ENCODE measurements at regions not wholly inside any gene's neighbourhood (a gene's known extent, or its start where the extent isn't known, plus 50 kb on each side); places are given as distances from the start of the nearest gene placed in this dataset.
"Not testable (repeated sequence)": the region's sequence is repeated elsewhere in the genome, so short reads cannot be mapped to it uniquely, and the experiment has no call there.

DNA sequence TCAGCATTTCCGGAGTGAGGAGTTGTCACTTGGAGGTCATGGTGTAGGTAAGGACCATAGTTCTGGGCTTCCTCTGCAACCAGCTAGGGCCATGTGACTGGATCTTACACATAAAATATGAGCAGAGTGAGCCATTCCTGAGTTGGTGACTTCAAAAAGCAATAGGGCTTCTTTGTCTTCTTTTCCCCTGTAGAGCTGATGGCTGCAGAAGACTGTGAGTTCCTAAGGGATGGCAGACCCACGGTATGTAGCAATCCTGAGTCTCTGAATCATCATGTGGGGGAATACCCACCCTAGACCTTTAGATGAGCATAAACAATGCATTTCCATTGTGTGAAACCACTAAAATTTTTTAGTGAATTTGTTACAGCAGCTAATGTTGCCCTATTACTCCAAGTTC, 151.1 kb upstream of the TBX3 start:
- no peak for DNase-seq (ENCODE audit: low spot score)
- TF ChIP-seq, protein P1, sequence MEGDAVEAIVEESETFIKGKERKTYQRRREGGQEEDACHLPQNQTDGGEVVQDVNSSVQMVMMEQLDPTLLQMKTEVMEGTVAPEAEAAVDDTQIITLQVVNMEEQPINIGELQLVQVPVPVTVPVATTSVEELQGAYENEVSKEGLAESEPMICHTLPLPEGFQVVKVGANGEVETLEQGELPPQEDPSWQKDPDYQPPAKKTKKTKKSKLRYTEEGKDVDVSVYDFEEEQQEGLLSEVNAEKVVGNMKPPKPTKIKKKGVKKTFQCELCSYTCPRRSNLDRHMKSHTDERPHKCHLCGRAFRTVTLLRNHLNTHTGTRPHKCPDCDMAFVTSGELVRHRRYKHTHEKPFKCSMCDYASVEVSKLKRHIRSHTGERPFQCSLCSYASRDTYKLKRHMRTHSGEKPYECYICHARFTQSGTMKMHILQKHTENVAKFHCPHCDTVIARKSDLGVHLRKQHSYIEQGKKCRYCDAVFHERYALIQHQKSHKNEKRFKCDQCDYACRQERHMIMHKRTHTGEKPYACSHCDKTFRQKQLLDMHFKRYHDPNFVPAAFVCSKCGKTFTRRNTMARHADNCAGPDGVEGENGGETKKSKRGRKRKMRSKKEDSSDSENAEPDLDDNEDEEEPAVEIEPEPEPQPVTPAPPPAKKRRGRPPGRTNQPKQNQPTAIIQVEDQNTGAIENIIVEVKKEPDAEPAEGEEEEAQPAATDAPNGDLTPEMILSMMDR (IDR thresholded peaks at IDR 0.05; ENCODE audit: extremely low read depth, missing control alignments): no peak

DNA sequence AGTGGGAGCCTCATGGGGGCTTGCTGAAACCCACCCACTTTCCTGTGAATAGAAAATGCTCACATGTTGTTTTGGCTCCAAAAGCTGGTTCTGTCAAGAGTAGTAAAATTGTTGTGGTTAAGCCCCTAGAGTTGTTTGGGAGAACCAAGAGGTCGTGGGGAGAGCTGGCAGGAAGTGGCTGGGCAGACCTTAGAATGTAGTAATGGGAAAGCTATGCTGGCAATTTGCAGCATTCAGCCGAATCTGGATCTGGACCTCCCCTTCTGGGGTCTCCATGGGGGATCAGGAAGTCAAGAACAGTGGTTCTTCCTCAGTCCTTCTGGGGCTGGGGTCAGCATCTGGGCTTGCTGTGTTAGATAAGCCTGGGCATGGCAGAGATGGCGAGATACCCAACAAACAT, 150.6 kb upstream of the TBX3 start:
- TF ChIP-seq, protein P1 (IDR thresholded peaks at IDR 0.05; ENCODE audit: extremely low read depth, missing control alignments): no peak
- no peak for DNase-seq (ENCODE audit: low spot score)

DNA sequence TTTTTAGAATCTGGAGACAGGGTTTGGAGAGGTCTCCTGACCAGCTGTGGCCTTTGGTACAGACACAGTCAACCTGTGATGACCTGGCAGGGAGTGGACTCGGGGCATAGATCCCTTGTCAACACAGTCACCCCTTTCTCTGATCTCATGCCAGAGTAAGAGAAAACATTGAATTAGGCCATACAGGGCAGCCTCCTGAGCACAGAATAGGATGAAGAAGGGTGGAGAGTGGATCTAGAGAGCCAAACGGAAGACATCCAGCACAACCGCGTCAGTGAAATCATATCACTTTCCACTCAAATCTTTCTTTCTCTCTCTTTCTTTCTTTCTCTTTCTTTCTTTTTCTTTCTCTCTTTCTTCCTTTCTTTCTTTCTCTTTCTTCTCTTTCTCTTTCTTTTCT, 145.9 kb upstream of the TBX3 start:
- DNase-seq (ENCODE audit: low spot score): no peak

DNA sequence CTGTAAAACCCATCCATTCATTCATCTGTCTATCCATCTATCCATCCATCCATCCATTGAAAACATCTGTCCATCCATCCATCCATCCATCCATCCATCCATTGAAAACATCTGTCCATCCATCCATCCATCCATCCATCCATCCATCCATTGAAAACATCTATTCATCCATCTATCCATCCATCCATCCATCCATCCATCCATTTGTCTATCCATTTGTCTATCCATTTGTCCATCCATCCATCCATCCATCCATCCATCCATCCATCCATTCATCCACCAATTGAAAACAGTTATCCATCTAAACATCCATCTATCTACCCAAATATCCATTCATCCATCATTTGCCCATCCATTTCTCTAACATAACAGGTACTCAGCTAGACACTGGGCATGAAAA, 145.3 kb upstream of the TBX3 start:
- not testable (repeated sequence) for DNase-seq (ENCODE audit: low spot score)

More for the DNA sequence above, 145.9 kb upstream of the TBX3 start:
- TF ChIP-seq, protein P1 (IDR thresholded peaks at IDR 0.05; ENCODE audit: extremely low read depth, missing control alignments): no peak

DNA sequence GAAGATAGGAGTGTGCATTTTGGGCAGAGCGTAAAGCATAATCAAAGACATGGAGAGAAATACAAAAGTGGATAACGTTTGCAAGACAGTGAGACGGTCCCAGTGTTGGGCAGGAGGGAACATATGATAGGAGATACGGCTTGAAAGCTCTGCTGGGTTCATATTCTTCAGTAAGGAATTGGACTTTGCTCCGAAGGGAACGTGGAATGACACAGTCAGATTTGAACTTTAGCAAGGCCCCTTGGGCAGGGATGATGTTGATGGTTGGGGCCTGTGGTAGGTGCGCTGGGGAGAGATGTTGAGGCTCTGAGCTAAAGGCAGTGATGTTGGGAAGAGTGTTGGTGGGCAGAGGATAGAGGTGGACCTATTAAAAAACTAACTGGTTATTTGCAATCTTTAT, 143.5 kb upstream of the TBX3 start:
- TF ChIP-seq, protein P1 (IDR thresholded peaks at IDR 0.05; ENCODE audit: extremely low read depth, missing control alignments): no peak

DNA sequence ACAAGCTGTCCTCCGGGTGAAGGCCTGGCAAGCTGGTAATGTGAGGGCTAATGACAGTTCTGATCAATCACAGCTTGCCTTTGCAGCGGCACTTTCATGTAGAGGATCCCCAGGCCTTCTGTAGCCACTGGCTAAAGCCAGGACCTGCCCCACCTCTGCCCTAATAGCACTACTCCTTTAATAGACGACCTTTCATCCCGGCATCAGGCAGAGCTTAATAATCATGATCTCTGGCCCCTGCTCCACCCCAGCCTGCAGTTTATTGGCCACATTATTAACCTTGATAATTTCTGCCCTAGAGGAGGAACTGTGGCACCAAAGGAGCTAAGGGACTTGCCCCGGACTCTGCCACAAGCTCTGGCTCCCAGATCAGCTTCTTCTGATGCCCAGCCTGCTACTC, 142.3 kb upstream of the TBX3 start:
- no peak for DNase-seq (ENCODE audit: low spot score)
- TF ChIP-seq, protein P1 (IDR thresholded peaks at IDR 0.05; ENCODE audit: extremely low read depth, missing control alignments): no peak

More for the DNA sequence above, 143.5 kb upstream of the TBX3 start:
- no peak for DNase-seq (ENCODE audit: low spot score)

DNA sequence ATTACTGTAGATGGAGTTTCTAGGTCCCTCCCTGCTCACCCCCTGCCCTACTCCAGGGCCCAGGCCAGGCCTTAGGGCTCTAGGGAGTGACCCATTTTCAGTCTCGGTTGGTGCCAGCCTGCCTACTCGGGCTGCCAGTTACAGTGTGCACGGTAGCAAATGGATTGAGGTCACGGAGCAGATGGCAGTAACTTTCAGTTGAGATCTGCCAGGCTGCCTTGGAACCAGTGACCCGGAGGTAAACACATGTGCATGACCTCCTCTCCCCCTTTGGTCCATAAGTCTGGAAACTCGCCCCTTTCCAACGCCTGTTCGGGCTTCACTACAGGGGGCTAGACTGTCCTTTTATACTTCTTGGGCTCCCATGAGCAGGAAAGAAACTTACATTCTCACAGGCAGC, 139.7 kb upstream of the TBX3 start:
- TF ChIP-seq, protein P1 (IDR thresholded peaks at IDR 0.05; ENCODE audit: extremely low read depth, missing control alignments): no peak
- DNase-seq (ENCODE audit: low spot score): no peak

DNA sequence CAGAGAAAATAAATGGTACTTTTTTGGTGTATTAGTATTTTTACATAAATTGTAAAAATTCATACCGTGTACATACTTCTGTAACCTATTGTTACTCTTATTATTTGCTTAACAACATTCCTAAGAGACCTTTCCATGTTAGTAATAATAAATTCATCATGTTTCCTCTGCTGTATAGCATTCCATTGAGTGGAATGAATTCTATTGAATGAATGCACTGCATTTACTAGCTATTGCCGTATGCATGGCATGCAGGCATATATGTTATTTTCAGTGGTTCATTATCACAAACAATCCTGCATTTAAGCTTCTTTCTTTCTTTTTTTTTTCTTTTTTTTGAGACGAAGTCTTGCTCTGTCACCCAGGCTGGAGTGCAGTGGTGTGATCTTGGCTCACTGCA, 137.6 kb upstream of the TBX3 start:
- DNase-seq (ENCODE audit: low spot score): no peak
- TF ChIP-seq, protein P1 (IDR thresholded peaks at IDR 0.05; ENCODE audit: extremely low read depth, missing control alignments): no peak

All from GM20000 (cell line).